Endothelial cell of umbilical vein (primary cell): ENCODE measurements at regions not wholly inside any gene's neighbourhood (a gene's known extent, or its start where the extent isn't known, plus 50 kb on each side); places are given as distances from the start of the nearest gene placed in this dataset.

ENCODE experiments used
- BruUV-seq: library from RNA; stranded (reverse); fragments of 400-500 nt; replicated peaks from 2 replicates; lab custom pipeline; 2021; lab: Mats Ljungman, UMichigan
- CTCF ChIA-PET: fragments of 300-600, 350-600 bp; sonication (Branson Sonifier 250); formaldehyde crosslinking; loops from one replicate; lab custom pipeline; 2021; ENCODE audit warnings: antibody characterized with exemption, inconsistent platforms; lab: Charles Lee
- POLR2A ChIA-PET: fragments of 300-600, 350-600 bp; sonication (Branson Sonifier 250); formaldehyde crosslinking; loops from one replicate; lab custom pipeline; 2021; ENCODE audit warnings: antibody characterized with exemption, inconsistent platforms; lab: Charles Lee
- DNase-seq: peaks from one replicate; pipeline ENCODE4 v3.0.0-alpha.2; 2011; ENCODE audit warnings: low read depth, low spot score
- FAIRE-seq: peaks from 2 replicates; lab custom pipeline; 2011; peaks lifted over from hg19 to GRCh38; lab: Jason Lieb, UNC
- H2AFZ ChIP-seq: 2 replicates; pipeline ENCODE4 v1.6.0; 2012; ENCODE audit warnings: low read depth, low read length, control low read depth, inconsistent platforms
- H3K27ac ChIP-seq: 2 replicates; pipeline ENCODE4 v1.5.1; 2011; ENCODE audit warnings: low read depth, mild to moderate bottlenecking, control low read depth, low read length, moderate library complexity; ENCODE audit not compliant: insufficient read depth
- H3K27me3 ChIP-seq, 2 experiments: 2 replicates each; pipeline versions ENCODE4 v1.6.0 to v1.6.1; 2011; ENCODE audit warnings: low read length in 2 of 2, mixed read lengths in 1 of 2; ENCODE audit not compliant: control insufficient read depth in 2 of 2, insufficient read depth in 2 of 2
- H3K36me3 ChIP-seq, 2 experiments: 2 replicates in 1 of 2; 3 replicates in 1 of 2; pipeline ENCODE4 v1.5.1; 2011; ENCODE audit warnings: low read length in 2 of 2, mild to moderate bottlenecking in 1 of 2, moderate library complexity in 1 of 2; ENCODE audit not compliant: control insufficient read depth in 2 of 2, insufficient read depth in 2 of 2; ENCODE audit errors: extremely low read depth in 1 of 2
- H3K4me1 ChIP-seq: 3 replicates; pipeline ENCODE4 v1.5.1; 2011; ENCODE audit warnings: mild to moderate bottlenecking, low read length; ENCODE audit not compliant: control insufficient read depth, insufficient read depth; ENCODE audit errors: extremely low read depth
- H3K4me2 ChIP-seq: 2 replicates; pipeline ENCODE4 v1.6.1; 2011; ENCODE audit warnings: low read length, control low read depth, mixed read lengths; ENCODE audit not compliant: insufficient read depth
- H3K4me3 ChIP-seq, 3 experiments: fragments of 200-600 bp in 1 of 3; sonication (generic), shearing (Covaris generic) in 1 of 3; replicated peaks in 1 of 3; 2 replicates each; pipeline ENCODE4 v1.5.1; 2011 to 2016; ENCODE audit warnings: control low read depth in 3 of 3, low read length in 3 of 3, mild to moderate bottlenecking in 2 of 3, inconsistent platforms in 1 of 3, low read depth in 1 of 3, moderate library complexity in 1 of 3; ENCODE audit not compliant: insufficient read depth in 1 of 3
- H3K79me2 ChIP-seq: 2 replicates; pipeline ENCODE4 v1.6.0; 2012; ENCODE audit warnings: low read length, inconsistent platforms; ENCODE audit not compliant: control insufficient read depth, insufficient read depth
- H3K9ac ChIP-seq: replicated peaks from 2 replicates; pipeline ENCODE3; 2011; ENCODE audit warnings: low read length, control low read depth; ENCODE audit not compliant: insufficient read depth; ENCODE audit errors: extremely low read depth
- H3K9me1 ChIP-seq: replicated peaks from 3 replicates; pipeline ENCODE4 v1.6.0; 2011; ENCODE audit warnings: mild to moderate bottlenecking, low read length; ENCODE audit not compliant: control insufficient read depth, insufficient read depth; ENCODE audit errors: extremely low read depth
- H3K9me3 ChIP-seq: replicated peaks from 2 replicates; pipeline ENCODE4 v1.5.1; 2012; ENCODE audit warnings: low read length, inconsistent platforms; ENCODE audit not compliant: control insufficient read depth, insufficient read depth
- H4K20me1 ChIP-seq: replicated peaks from 2 replicates; pipeline ENCODE3; 2011; ENCODE audit warnings: mild to moderate bottlenecking, low read length; ENCODE audit not compliant: control insufficient read depth, insufficient read depth; ENCODE audit errors: extremely low read depth
- EZH2 ChIP-seq: IDR thresholded peaks from 2 replicates; pipeline ENCODE4 v1.6.1; 2012; ENCODE audit warnings: borderline replicate concordance, low read depth, mild to moderate bottlenecking, moderate library complexity, low read length, inconsistent platforms; ENCODE audit not compliant: severe bottlenecking
- FOS ChIP-seq: IDR thresholded peaks from 2 replicates; pipeline ENCODE4 v1.6.1; 2011; ENCODE audit warnings: mild to moderate bottlenecking, low read length, moderate library complexity, borderline replicate concordance; ENCODE audit not compliant: insufficient read depth
- GATA2 ChIP-seq: IDR thresholded peaks from 2 replicates; pipeline ENCODE4 v1.7.0; 2011; ENCODE audit warnings: low read depth, mild to moderate bottlenecking, moderate library complexity, mixed read lengths, low read length; ENCODE audit not compliant: insufficient read length, insufficient read depth
- JUN ChIP-seq: IDR thresholded peaks from 2 replicates; pipeline ENCODE4 v1.6.1; 2011; ENCODE audit warnings: borderline replicate concordance, low read depth; ENCODE audit not compliant: insufficient read length, insufficient read depth
- MYC ChIP-seq: IDR thresholded peaks from one replicate; pipeline ENCODE4 v1.6.1; 2011; ENCODE audit warnings: mild to moderate bottlenecking, low read depth, low read length
- POLR2A ChIP-seq: IDR thresholded peaks from 2 replicates; pipeline ENCODE4 v1.6.1; 2012; ENCODE audit warnings: low read depth, mild to moderate bottlenecking, control low read depth, low read length
- POLR2AphosphoS5 ChIP-seq: IDR thresholded peaks from 2 replicates; pipeline ENCODE4 v1.6.1; 2012; ENCODE audit warnings: low read depth, mild to moderate bottlenecking, control low read depth, low read length, moderate library complexity; ENCODE audit not compliant: insufficient read depth
- dilution Hi-C: fragments of 300-500 bp; cut with MboI; formaldehyde crosslinking; loops from one replicate; pipeline ENCODE4 v1.15.0; 2019; ENCODE audit warnings: low sequenced_read_pairs; ENCODE audit not compliant: extremely low pct_ligation_motif_present
- intact Hi-C: fragments of 100-400 bp; cut with micrococcal nuclease; formaldehyde crosslinking; loops from one replicate; pipeline ENCODE4 v1.10.0; 2022
- TF ChIP-seq, protein P1 (sequence below), 2 donors: IDR thresholded peaks; 1 replicate in 1 of 2; 2 replicates in 1 of 2; pipeline ENCODE4 v1.5.1; 2011; ENCODE audit warnings: low read length in 2 of 2, mild to moderate bottlenecking in 2 of 2, moderate library complexity in 2 of 2, control low read depth in 1 of 2, inconsistent platforms in 1 of 2, low read depth in 1 of 2; ENCODE audit not compliant: insufficient read depth in 1 of 2; ENCODE audit errors: extremely low read depth in 1 of 2
- TF ChIP-seq, protein P2 (sequence below): IDR thresholded peaks from 2 replicates; pipeline ENCODE4 v1.6.1; 2011; ENCODE audit not compliant: insufficient read depth, insufficient read length

DNA sequence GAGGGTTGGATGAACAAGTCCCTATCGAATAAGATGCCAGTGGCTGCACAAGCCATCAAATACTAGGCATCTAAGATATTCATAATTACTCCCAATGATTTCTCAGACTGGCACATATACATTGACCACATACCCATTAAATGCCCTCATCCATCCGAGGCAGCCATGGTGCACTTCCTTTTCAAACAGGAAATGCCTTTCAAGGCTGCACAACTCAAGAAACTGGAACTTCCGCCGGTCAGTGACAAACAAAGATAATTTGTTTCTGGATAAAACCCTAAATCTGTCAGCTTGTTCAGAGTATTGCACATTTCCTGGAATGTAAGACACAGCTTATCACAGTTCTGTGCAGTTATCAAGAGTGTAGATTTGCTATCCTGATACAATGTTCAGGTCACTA lies 203.7 kb downstream of the RMST start:
- peak; percentile 21 for FAIRE-seq
- no TSS peak for BruUV-seq
- no peak overlapping the region for H3K9ac ChIP-seq

More for the DNA sequence above, 203.7 kb downstream of the RMST start:
- Histone ChIP-seq H2AFZ (no peak overlapping the region), H3K4me2 (no peak overlapping the region), H3K4me1 (peaks cover 2% of the 10 kb centered on the region), H3K79me2 (no peaks in the 10 kb centered on the region), H3K27me3 (no peaks in the 10 kb centered on the region), H3K9me3 (no peaks in the 10 kb centered on the region), H3K4me3 (no peak overlapping the region), H3K36me3 (no peaks in the 10 kb centered on the region), H3K27ac (no peak overlapping the region), H4K20me1 (no peaks in the 10 kb centered on the region), H3K9me1 (no peaks in the 10 kb centered on the region)
- peak; percentile 28 for DNase-seq
- dilution Hi-C loops (no loop called here), intact Hi-C loops (no loop called here)
- TF ChIP-seq MYC: no peak
- TF ChIP-seq GATA2: peak; percentile 76
- TF ChIP-seq EZH2: no peak
- peak; percentile 10 for TF ChIP-seq JUN
- TF ChIP-seq, protein P1, sequence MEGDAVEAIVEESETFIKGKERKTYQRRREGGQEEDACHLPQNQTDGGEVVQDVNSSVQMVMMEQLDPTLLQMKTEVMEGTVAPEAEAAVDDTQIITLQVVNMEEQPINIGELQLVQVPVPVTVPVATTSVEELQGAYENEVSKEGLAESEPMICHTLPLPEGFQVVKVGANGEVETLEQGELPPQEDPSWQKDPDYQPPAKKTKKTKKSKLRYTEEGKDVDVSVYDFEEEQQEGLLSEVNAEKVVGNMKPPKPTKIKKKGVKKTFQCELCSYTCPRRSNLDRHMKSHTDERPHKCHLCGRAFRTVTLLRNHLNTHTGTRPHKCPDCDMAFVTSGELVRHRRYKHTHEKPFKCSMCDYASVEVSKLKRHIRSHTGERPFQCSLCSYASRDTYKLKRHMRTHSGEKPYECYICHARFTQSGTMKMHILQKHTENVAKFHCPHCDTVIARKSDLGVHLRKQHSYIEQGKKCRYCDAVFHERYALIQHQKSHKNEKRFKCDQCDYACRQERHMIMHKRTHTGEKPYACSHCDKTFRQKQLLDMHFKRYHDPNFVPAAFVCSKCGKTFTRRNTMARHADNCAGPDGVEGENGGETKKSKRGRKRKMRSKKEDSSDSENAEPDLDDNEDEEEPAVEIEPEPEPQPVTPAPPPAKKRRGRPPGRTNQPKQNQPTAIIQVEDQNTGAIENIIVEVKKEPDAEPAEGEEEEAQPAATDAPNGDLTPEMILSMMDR (IDR thresholded peaks at IDR 0.05; ENCODE audit: extremely low read depth in 1 of 2, insufficient read depth in 1 of 2, low read depth in 1 of 2, low read length in 2 of 2): no peak
- TF ChIP-seq POLR2A: no peak
- no peak for TF ChIP-seq FOS
- no peak for TF ChIP-seq POLR2AphosphoS5
- TF ChIP-seq, protein P2, sequence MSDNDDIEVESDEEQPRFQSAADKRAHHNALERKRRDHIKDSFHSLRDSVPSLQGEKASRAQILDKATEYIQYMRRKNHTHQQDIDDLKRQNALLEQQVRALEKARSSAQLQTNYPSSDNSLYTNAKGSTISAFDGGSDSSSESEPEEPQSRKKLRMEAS: no peak
- CTCF ChIA-PET: no interaction called here
- POLR2A ChIA-PET: no interaction called here
